ENCODE measurements at regions not wholly inside any gene's neighbourhood (a gene's known extent, or its start where the extent isn't known, plus 50 kb on each side); places are given as distances from the start of the nearest gene placed in this dataset.

DNA sequence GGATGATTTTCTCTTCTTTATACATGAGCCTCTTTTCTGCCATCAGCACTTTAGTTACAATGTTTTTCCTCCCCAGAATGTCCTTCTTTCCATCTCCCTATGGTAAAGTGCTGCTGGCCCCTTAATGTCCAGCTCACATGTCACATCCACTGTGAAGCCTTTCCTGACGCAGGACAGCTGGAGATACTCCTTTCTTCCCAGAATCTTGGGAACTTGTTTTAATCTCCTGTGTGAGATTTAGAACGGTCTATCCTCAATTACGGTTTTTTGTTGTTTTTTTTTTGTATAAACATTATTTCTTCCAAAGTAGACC is 147.7 kb upstream of the TSC22D2 start:
- TF ChIP-seq, protein P1, sequence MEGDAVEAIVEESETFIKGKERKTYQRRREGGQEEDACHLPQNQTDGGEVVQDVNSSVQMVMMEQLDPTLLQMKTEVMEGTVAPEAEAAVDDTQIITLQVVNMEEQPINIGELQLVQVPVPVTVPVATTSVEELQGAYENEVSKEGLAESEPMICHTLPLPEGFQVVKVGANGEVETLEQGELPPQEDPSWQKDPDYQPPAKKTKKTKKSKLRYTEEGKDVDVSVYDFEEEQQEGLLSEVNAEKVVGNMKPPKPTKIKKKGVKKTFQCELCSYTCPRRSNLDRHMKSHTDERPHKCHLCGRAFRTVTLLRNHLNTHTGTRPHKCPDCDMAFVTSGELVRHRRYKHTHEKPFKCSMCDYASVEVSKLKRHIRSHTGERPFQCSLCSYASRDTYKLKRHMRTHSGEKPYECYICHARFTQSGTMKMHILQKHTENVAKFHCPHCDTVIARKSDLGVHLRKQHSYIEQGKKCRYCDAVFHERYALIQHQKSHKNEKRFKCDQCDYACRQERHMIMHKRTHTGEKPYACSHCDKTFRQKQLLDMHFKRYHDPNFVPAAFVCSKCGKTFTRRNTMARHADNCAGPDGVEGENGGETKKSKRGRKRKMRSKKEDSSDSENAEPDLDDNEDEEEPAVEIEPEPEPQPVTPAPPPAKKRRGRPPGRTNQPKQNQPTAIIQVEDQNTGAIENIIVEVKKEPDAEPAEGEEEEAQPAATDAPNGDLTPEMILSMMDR (IDR thresholded peaks at IDR 0.05; ENCODE audit: control extremely low read depth, extremely low read depth, low read depth, missing control alignments) = no peak
- CTCF ChIA-PET = interaction anchor here (1.0 kb wide), 2 partner anchors 10 to 16 kb away, joined by 3 read pairs; no protein-coding TSS in a partner anchor
- no peak for DNase-seq (ENCODE audit: extremely low spot score)
- POLR2A ChIA-PET = no interaction called here

GRCh38 chr3:150259526-150260397 is 148.3 kb upstream of the TSC22D2 start:
- DNase-seq (ENCODE audit: extremely low spot score) = no peak
- ChIA-PET CTCF (interaction anchor here (1.0 kb wide), 2 partner anchors 9 to 17 kb away, joined by 3 read pairs; no protein-coding TSS in a partner anchor), POLR2A (no interaction called here)
- TF ChIP-seq, protein P1 (IDR thresholded peaks at IDR 0.05; ENCODE audit: control extremely low read depth, extremely low read depth, low read depth, missing control alignments) = no peak

GRCh38 chr3:150256782-150257181 is 151.3 kb upstream of the TSC22D2 start:
- TF ChIP-seq, protein P1 (IDR thresholded peaks at IDR 0.05; ENCODE audit: control extremely low read depth, extremely low read depth, low read depth, missing control alignments) = no peak
- POLR2A ChIA-PET = no interaction called here
- no peak for DNase-seq (ENCODE audit: extremely low spot score)
- CTCF ChIA-PET = no interaction called here

DNA sequence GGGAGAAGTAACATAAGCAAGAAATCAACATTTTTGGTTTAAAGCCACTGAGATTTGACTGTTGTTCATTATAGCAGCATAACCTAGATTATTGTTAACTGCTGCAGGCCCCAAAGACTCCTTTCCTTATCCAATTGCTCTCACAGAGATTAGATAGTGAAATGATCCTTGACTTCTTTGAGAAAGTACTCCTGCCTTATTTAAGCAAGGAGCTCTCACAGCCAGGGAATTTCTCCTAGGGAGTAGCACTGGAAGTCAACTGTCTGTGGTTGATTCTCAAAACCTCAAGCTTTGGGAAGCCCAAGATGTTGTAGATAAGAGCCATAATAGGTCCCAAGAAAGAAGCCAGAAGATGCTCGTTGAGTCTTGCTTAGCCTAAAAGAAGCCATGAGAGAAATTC is 151.8 kb upstream of the TSC22D2 start:
- no peak for DNase-seq (ENCODE audit: extremely low spot score)
- TF ChIP-seq, protein P1 (IDR thresholded peaks at IDR 0.05; ENCODE audit: control extremely low read depth, extremely low read depth, low read depth, missing control alignments) = no peak
- ChIA-PET CTCF (no interaction called here), POLR2A (no interaction called here)

DNA sequence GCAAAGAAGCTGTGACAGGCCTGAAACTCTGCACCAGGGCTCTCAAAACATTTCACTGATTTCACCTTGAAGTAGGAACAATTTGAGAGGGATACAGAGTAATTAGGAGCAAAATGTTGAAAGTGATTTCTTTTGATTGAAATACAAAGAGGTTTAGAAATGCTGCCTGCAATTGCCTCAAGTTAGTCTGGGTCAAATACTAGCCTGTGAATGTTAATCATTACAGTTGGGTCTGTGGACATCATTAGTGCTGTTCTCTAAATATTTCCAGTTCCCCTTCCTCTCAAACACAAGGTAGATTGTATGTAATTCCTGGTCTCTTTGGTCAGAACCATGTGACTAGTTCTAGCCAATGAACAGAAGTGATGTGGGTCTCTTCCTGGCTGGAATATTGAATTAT is 152.3 kb upstream of the TSC22D2 start:
- ChIA-PET POLR2A (no interaction called here), CTCF (no interaction called here)
- TF ChIP-seq, protein P1 (IDR thresholded peaks at IDR 0.05; ENCODE audit: control extremely low read depth, extremely low read depth, low read depth, missing control alignments) = no peak
- DNase-seq (ENCODE audit: extremely low spot score) = no peak

- no peak for DNase-seq (ENCODE audit: extremely low spot score)
- TF ChIP-seq, protein P1 (IDR thresholded peaks at IDR 0.05; ENCODE audit: control extremely low read depth, extremely low read depth, low read depth, missing control alignments) = no peak
- ChIA-PET CTCF (no interaction called here), POLR2A (no interaction called here)
Measured at GRCh38 chr3:150255413-150255812, 152.7 kb upstream of the TSC22D2 start.
